IMR-90 (cell line): ENCODE measurements at regions not wholly inside any gene's neighbourhood (a gene's known extent, or its start where the extent isn't known, plus 50 kb on each side); places are given as distances from the start of the nearest gene placed in this dataset.

ENCODE experiments used
- ATAC-seq: fragments of 200-7000 bp; cut with Tn5 transposase; 2 replicates; pipeline ENCODE4 v1.9.1; 2020; ENCODE audit warnings: low read depth, mild to moderate bottlenecking, moderate library complexity
- BruUV-seq: library from RNA; stranded (reverse); fragments of 400-500 nt; replicated peaks from 2 replicates; lab custom pipeline; 2021; lab: Mats Ljungman, UMichigan
- CTCF ChIA-PET: fragments of 300-600 bp; formaldehyde crosslinking; extraction: SDS; loops from one replicate; lab custom pipeline; 2021; ENCODE audit warnings: antibody characterized with exemption; lab: Yijun Ruan, JAX
- POLR2A ChIA-PET: fragments of 300-600 bp; sonication (Branson Sonifier 250); formaldehyde crosslinking; loops from one replicate; lab custom pipeline; 2022; ENCODE audit warnings: antibody characterized with exemption; ENCODE audit not compliant: unreplicated experiment; lab: Charles Lee
- DNase-seq: peaks from one replicate; pipeline ENCODE4 v3.0.0; 2013
- H2AFZ ChIP-seq: replicated peaks from 2 replicates; pipeline ENCODE3; 2013; ENCODE audit warnings: low read length, mild to moderate bottlenecking; ENCODE audit not compliant: poor library complexity
- H2AK5ac ChIP-seq: 2 replicates; pipeline ENCODE4 v1.6.1; 2013; ENCODE audit warnings: low read depth, low read length, inconsistent platforms
- H2AK9ac ChIP-seq: replicated peaks from 2 replicates; pipeline ENCODE3; 2013; ENCODE audit warnings: mild to moderate bottlenecking, low read depth, low read length, moderate library complexity; ENCODE audit not compliant: poor library complexity
- H2BK120ac ChIP-seq: 2 replicates; pipeline ENCODE4 v1.6.1; 2013; ENCODE audit warnings: low read depth, low read length, inconsistent platforms
- H2BK15ac ChIP-seq: 3 replicates; pipeline ENCODE4 v1.6.1; 2013; ENCODE audit warnings: low read depth, low read length, inconsistent platforms
- H2BK20ac ChIP-seq: 2 replicates; pipeline ENCODE4 v1.6.1; 2013; ENCODE audit warnings: low read depth, mild to moderate bottlenecking, inconsistent platforms, low read length, moderate library complexity
- H2BK5ac ChIP-seq: 2 replicates; pipeline ENCODE4 v1.6.1; 2013; ENCODE audit warnings: mild to moderate bottlenecking, low read depth, low read length, inconsistent platforms; ENCODE audit not compliant: poor library complexity, severe bottlenecking
- H3K14ac ChIP-seq: replicated peaks from 2 replicates; pipeline ENCODE4 v1.6.1; 2013; ENCODE audit warnings: low read depth, low read length, inconsistent platforms
- H3K18ac ChIP-seq: 2 replicates; pipeline ENCODE4 v1.6.1; 2013; ENCODE audit warnings: low read depth, low read length, control low read depth
- H3K23ac ChIP-seq: 2 replicates; pipeline ENCODE4 v1.6.1; 2013; ENCODE audit warnings: low read depth, low read length, inconsistent platforms
- H3K27ac ChIP-seq: 2 replicates; pipeline ENCODE4 v1.5.1; 2013; ENCODE audit warnings: mild to moderate bottlenecking, control low read depth, low read length; ENCODE audit not compliant: insufficient read depth
- H3K27me3 ChIP-seq: 2 replicates; pipeline ENCODE4 v1.6.1; 2013; ENCODE audit warnings: low read length; ENCODE audit not compliant: control insufficient read depth, insufficient read depth
- H3K36me3 ChIP-seq: 2 replicates; pipeline ENCODE4 v1.6.1; 2013; ENCODE audit warnings: low read length, mixed read lengths; ENCODE audit not compliant: control insufficient read depth, insufficient read depth
- H3K4ac ChIP-seq: 2 replicates; pipeline ENCODE4 v1.6.1; 2013; ENCODE audit warnings: low read depth, low read length, inconsistent platforms
- H3K4me1 ChIP-seq: 2 replicates; pipeline ENCODE4 v1.6.1; 2013; ENCODE audit warnings: low read length, mixed read lengths; ENCODE audit not compliant: control insufficient read depth, insufficient read depth
- H3K4me2 ChIP-seq: 2 replicates; pipeline ENCODE4 v1.6.1; 2013; ENCODE audit warnings: low read depth, mild to moderate bottlenecking, control low read depth, low read length, moderate library complexity
- H3K4me3 ChIP-seq: 2 replicates; pipeline ENCODE4 v1.5.1; 2013; ENCODE audit warnings: low read depth, mild to moderate bottlenecking, control low read depth, low read length, moderate library complexity; ENCODE audit not compliant: insufficient read depth
- H3K56ac ChIP-seq: 2 replicates; pipeline ENCODE4 v1.6.1; 2013; ENCODE audit warnings: low read length, inconsistent platforms; ENCODE audit not compliant: insufficient read depth; ENCODE audit errors: extremely low read depth
- H3K79me1 ChIP-seq, 2 experiments: 2 replicates each; pipeline ENCODE4 v1.6.1; 2013; ENCODE audit warnings: low read length in 2 of 2, inconsistent platforms in 1 of 2, low read depth in 1 of 2
- H3K9ac ChIP-seq: 2 replicates; pipeline ENCODE4 v1.6.1; 2013; ENCODE audit warnings: low read depth, low read length, control low read depth
- H3K9me1 ChIP-seq: 2 replicates; pipeline ENCODE4 v1.6.1; 2013; ENCODE audit warnings: low read length, inconsistent platforms; ENCODE audit not compliant: insufficient read depth
- H3K9me3 ChIP-seq: 2 replicates; pipeline ENCODE4 v1.6.1; 2013; ENCODE audit warnings: low read length; ENCODE audit not compliant: control insufficient read depth, insufficient read depth
- H4K20me1 ChIP-seq: 2 replicates; pipeline ENCODE4 v1.6.1; 2013; ENCODE audit warnings: low read length, inconsistent platforms; ENCODE audit not compliant: insufficient read depth
- H4K5ac ChIP-seq: 2 replicates; pipeline ENCODE4 v1.6.1; 2013; ENCODE audit warnings: mild to moderate bottlenecking, low read depth, low read length, control low read depth
- H4K8ac ChIP-seq, 2 experiments: 2 replicates each; pipeline ENCODE4 v1.6.1; 2013; ENCODE audit warnings: low read depth in 2 of 2, low read length in 2 of 2, control low read depth in 1 of 2, inconsistent platforms in 1 of 2
- H4K91ac ChIP-seq: 2 replicates; pipeline ENCODE4 v1.6.1; 2013; ENCODE audit warnings: low read depth, low read length, inconsistent platforms; ENCODE audit not compliant: insufficient read depth
- CEBPB ChIP-seq: IDR thresholded peaks from 2 replicates; pipeline ENCODE4 v1.6.1; 2012; ENCODE audit warnings: low read depth, low read length, improper control_type of control experiment
- CTCF ChIP-seq: conservative IDR thresholded peaks from 2 replicates; pipeline ENCODE4 v1.5.1; 2012; ENCODE audit warnings: mild to moderate bottlenecking, low read depth, low read length, improper control_type of control experiment
- FOS ChIP-seq: fragments of 150-350 bp; IDR thresholded peaks from 2 replicates; pipeline ENCODE4 v1.6.1; 2016; ENCODE audit warnings: low read depth, low read length
- MAFK ChIP-seq: IDR thresholded peaks from 2 replicates; pipeline ENCODE4 v1.6.1; 2012; ENCODE audit warnings: low read depth, low read length, improper control_type of control experiment
- MAZ ChIP-seq: IDR thresholded peaks from 2 replicates; pipeline ENCODE4 v1.6.1; 2012; ENCODE audit warnings: low read depth, mild to moderate bottlenecking, low read length, improper control_type of control experiment, moderate library complexity, borderline replicate concordance
- MXI1 ChIP-seq: IDR thresholded peaks from 2 replicates; pipeline ENCODE4 v1.6.1; 2012; ENCODE audit warnings: low read depth, mild to moderate bottlenecking, low read length, moderate library complexity, borderline replicate concordance
- RCOR1 ChIP-seq: IDR thresholded peaks from 2 replicates; pipeline ENCODE4 v1.6.1; 2012; ENCODE audit warnings: mild to moderate bottlenecking, low read length, improper control_type of control experiment; ENCODE audit not compliant: insufficient replicate concordance
- RFX5 ChIP-seq: IDR thresholded peaks from 2 replicates; pipeline ENCODE4 v1.8.0; 2012; ENCODE audit warnings: low read depth, mild to moderate bottlenecking, low read length, moderate library complexity
- SMC3 ChIP-seq: fragments of 150-350 bp; IDR thresholded peaks from 2 replicates; pipeline ENCODE4 v1.6.1; 2016; ENCODE audit warnings: low read depth, mild to moderate bottlenecking, antibody characterized with exemption, low read length, moderate library complexity
- USF2 ChIP-seq: fragments of 150-350 bp; IDR thresholded peaks from 2 replicates; pipeline ENCODE4 v1.6.1; 2017; ENCODE audit warnings: mild to moderate bottlenecking, antibody characterized with exemption, low read length, low read depth
- WGBS, 2 experiments: methylation state at CpG; one replicate each; pipeline versions ENCODE4 v1.1.5 to v1.1.7; 2013; ENCODE audit warnings: missing lambda C conversion rate in 2 of 2; ENCODE audit not compliant: insufficient read length in 1 of 2; ENCODE audit errors: extremely low coverage in 2 of 2; 5-methylcytosine and 5-hydroxymethylcytosine counted together
- dilution Hi-C: fragments of 300-500 bp; cut with HindIII; formaldehyde crosslinking; loops from one replicate; pipeline ENCODE4 v1.14.3; 2018; ENCODE audit warnings: low sequenced_read_pairs; ENCODE audit not compliant: unreplicated experiment
- in situ Hi-C: fragments of 300-500 bp; cut with MboI; formaldehyde crosslinking; loops from 3 replicates; pipeline ENCODE4 v1.14.3; 2019; ENCODE audit warnings: low sequenced_read_pairs, inconsistent platforms, mixed read lengths
- intact Hi-C: fragments of 100-400 bp; cut with micrococcal nuclease; formaldehyde crosslinking; loops from 2 replicates; pipeline ENCODE4 v1.10.0; 2022

DNA sequence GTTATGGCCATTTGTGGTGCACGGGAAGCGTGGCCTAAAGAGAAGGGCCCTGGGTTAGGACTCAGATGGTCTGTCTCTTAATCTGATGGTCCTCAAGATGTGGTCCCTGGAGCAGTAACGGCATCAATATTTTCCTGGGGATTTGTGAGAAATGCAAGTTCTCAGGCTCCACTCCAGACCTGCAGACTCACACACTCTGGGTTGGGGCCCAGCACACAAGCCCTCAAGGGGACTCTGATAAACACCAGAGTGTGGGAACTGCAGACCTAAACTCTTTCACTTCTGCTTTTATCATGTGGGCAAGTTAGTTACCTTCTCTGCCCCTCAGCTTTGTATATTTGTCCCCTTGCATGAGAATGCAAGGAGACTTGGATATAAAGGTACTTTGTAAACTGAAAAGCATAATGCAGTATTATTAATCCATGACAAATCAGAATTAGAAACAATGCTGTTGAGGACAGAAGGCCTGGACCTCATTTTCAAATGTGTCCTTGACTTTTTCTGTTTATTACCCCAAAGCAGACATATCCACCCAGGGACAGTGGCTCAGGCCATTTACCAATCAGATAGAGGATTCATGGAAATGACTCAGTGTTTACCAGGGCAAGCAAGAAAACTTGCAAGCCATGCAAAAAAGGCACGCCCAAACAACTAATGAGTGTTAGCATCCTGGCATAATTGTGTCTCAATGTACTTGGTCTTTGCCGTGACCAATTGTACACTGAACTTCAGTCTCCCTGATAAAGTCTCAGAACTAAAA lies 157.0 kb downstream of the ASCL1 start:
- no TSS peak for BruUV-seq
- no peak overlapping the region for H2BK15ac ChIP-seq
- H3K9ac ChIP-seq, result no peak overlapping the region

More for the DNA sequence above, 157.0 kb downstream of the ASCL1 start:
- Histone ChIP-seq H2BK5ac (no peak overlapping the region), H3K4me1 (no peaks in the 10 kb centered on the region), H3K56ac (no peak overlapping the region), H3K36me3 (no peaks in the 10 kb centered on the region), H4K91ac (no peak overlapping the region), H3K27ac (no peak overlapping the region), H4K5ac (no peak overlapping the region), H3K27me3 (no peaks in the 10 kb centered on the region), H3K9me1 (no peaks in the 10 kb centered on the region), H2AK5ac (no peak overlapping the region), H3K4me2 (no peak overlapping the region), H3K79me1 (no peaks in the 10 kb centered on the region), H4K8ac (no peak overlapping the region), H2BK20ac (no peak overlapping the region), H4K20me1 (no peaks in the 10 kb centered on the region), H3K18ac (no peak overlapping the region), H3K23ac (no peak overlapping the region), H2AK9ac (no peak overlapping the region), H2AFZ (no peak overlapping the region), H3K4me3 (no peak overlapping the region), H2BK120ac (no peak overlapping the region), H3K4ac (no peak overlapping the region), H3K9me3 (peaks cover 11% of the 10 kb centered on the region), H3K14ac (no peak overlapping the region)
- ChIA-PET POLR2A (no interaction called here), CTCF (interaction anchor here (1.1 kb wide), 1 partner anchor 72 kb away, joined by 3 read pairs; no protein-coding TSS in a partner anchor)
- WGBS, 2 experiments, result 0% methylated on average over 1 of the region's 5 CpGs; no CpG with 5 or more reads in 1 of the 2 experiments
- no peak for TF ChIP-seq CEBPB
- no peak for TF ChIP-seq RFX5
- TF ChIP-seq MAZ, result no peak
- no peak for TF ChIP-seq MXI1
- no peak for TF ChIP-seq USF2
- no peak for TF ChIP-seq FOS
- TF ChIP-seq SMC3, result no peak
- TF ChIP-seq RCOR1, result no peak
- TF ChIP-seq MAFK, result no peak
- TF ChIP-seq CTCF, result no peak
- intact Hi-C loops (no loop called here), dilution Hi-C loops (no loop called here), in situ Hi-C loops (no loop called here)
- no peak for DNase-seq
- ATAC-seq, result no peak
